Vagina (tissue), 2 donors: ENCODE measurements at regions not wholly inside any gene's neighbourhood (a gene's known extent, or its start where the extent isn't known, plus 50 kb on each side); places are given as distances from the start of the nearest gene placed in this dataset.

ENCODE experiments used
- CTCF ChIP-seq, 3 experiments: fragments of 450-650 bp in 2 of 3; fragments of 200-600 bp in 1 of 3; sonication (generic) in 1 of 3; IDR thresholded peaks; one replicate each; pipeline ENCODE4 v1.5.1; 2017 to 2019; ENCODE audit warnings: antibody characterized with exemption in 3 of 3, mild to moderate bottlenecking in 2 of 3, moderate library complexity in 2 of 3
- POLR2AphosphoS5 ChIP-seq, 2 donors: sonication (generic); formaldehyde crosslinking; IDR thresholded peaks; one replicate each; pipeline ENCODE4 v1.9.0; 2017; ENCODE audit warnings: antibody characterized with exemption in 2 of 2, mild to moderate bottlenecking in 2 of 2, low read depth in 1 of 2; ENCODE audit not compliant: insufficient read depth in 1 of 2

- TF ChIP-seq CTCF (IDR thresholded peaks at IDR 0.05), result no peak
- no peak for TF ChIP-seq POLR2AphosphoS5 (IDR thresholded peaks at IDR 0.05; ENCODE audit: insufficient read depth in 1 of 2, low read depth in 1 of 2)
These were observed 197.8 kb downstream of the PDHA2 start for GRCh38 chr4:96037705-96038104.
